GM23248 (cell line): ENCODE measurements at regions not wholly inside any gene's neighbourhood (a gene's known extent, or its start where the extent isn't known, plus 50 kb on each side); places are given as distances from the start of the nearest gene placed in this dataset.

Experiments
- DNase-seq: peaks from one replicate; pipeline ENCODE4 v3.0.0-alpha.2; 2015
- H2AFZ ChIP-seq: fragments of 200-600 bp; sonication (generic); 2 replicates; pipeline ENCODE4 v1.6.1; 2016; ENCODE audit warnings: antibody characterized with exemption
- H3F3A ChIP-seq: fragments of 200-600 bp; sonication (generic); 2 replicates; pipeline ENCODE4 v1.6.1; 2016; ENCODE audit warnings: mild to moderate bottlenecking, antibody characterized with exemption, mixed run types; ENCODE audit not compliant: insufficient read depth
- H3K27ac ChIP-seq: fragments of 200-600 bp; sonication (generic); 2 replicates; pipeline ENCODE4 v1.5.1; 2016; ENCODE audit warnings: mild to moderate bottlenecking
- H3K27me3 ChIP-seq: fragments of 200-600 bp; sonication (generic); replicated peaks from 2 replicates; pipeline ENCODE4 v1.6.1; 2016; ENCODE audit warnings: mild to moderate bottlenecking; ENCODE audit not compliant: insufficient read depth
- H3K36me3 ChIP-seq: fragments of 200-600 bp; sonication (generic); 2 replicates; pipeline ENCODE4 v1.6.1; 2016; ENCODE audit warnings: low read depth, mild to moderate bottlenecking
- H3K4me1 ChIP-seq: fragments of 200-600 bp; sonication (generic); 2 replicates; pipeline ENCODE4 v1.6.1; 2016; ENCODE audit warnings: mild to moderate bottlenecking; ENCODE audit not compliant: insufficient read depth
- H3K4me2 ChIP-seq: fragments of 200-600 bp; sonication (generic); one replicate; pipeline ENCODE4 v1.6.1; 2016; ENCODE audit warnings: mild to moderate bottlenecking; ENCODE audit not compliant: unreplicated experiment
- H3K4me3 ChIP-seq: fragments of 200-600 bp; sonication (generic); 2 replicates; pipeline ENCODE4 v1.5.1; 2016; ENCODE audit warnings: mild to moderate bottlenecking
- H3K79me2 ChIP-seq: fragments of 200-600 bp; sonication (generic); 2 replicates; pipeline ENCODE4 v1.6.1; 2016; ENCODE audit warnings: mild to moderate bottlenecking; ENCODE audit not compliant: insufficient read depth
- H3K9ac ChIP-seq: fragments of 200-600 bp; sonication (generic); 2 replicates; pipeline ENCODE4 v1.6.1; 2016; ENCODE audit warnings: mild to moderate bottlenecking
- H3K9me2 ChIP-seq: fragments of 200-600 bp; sonication (generic); 2 replicates; pipeline ENCODE4 v1.6.1; 2016; ENCODE audit warnings: mixed run types, mild to moderate bottlenecking, moderate library complexity; ENCODE audit not compliant: insufficient read depth
- H3K9me3 ChIP-seq: fragments of 200-600 bp; sonication (generic); one replicate; pipeline ENCODE4 v1.6.1; 2017; ENCODE audit warnings: low read depth
- H4K20me1 ChIP-seq: fragments of 200-600 bp; sonication (generic); 2 replicates; pipeline ENCODE4 v1.6.0; 2016; ENCODE audit not compliant: insufficient read depth
- EZH2 ChIP-seq: fragments of 200-600 bp; sonication (generic); IDR thresholded peaks from 2 replicates; pipeline ENCODE4 v1.6.1; 2018; ENCODE audit warnings: antibody characterized with exemption, mild to moderate bottlenecking; ENCODE audit not compliant: insufficient read depth, poor library complexity, severe bottlenecking
- EZH2phosphoT487 ChIP-seq: fragments of 200-600 bp; sonication (generic); IDR thresholded peaks from 2 replicates; pipeline ENCODE4 v1.6.1; 2018; ENCODE audit warnings: antibody characterized with exemption, moderate library complexity, mild to moderate bottlenecking, low read depth; ENCODE audit not compliant: insufficient read depth
- WGBS, 2 experiments: methylation state at CpG; one replicate each; pipeline ENCODE4 v1.1.6; 2015 to 2017; ENCODE audit warnings: low lambda C conversion rate in 2 of 2, low coverage in 1 of 2; ENCODE audit errors: missing lambda C conversion rate in 2 of 2; 5-methylcytosine and 5-hydroxymethylcytosine counted together
- in situ Hi-C: fragments of 300-500 bp; cut with MboI; formaldehyde crosslinking; loops from 2 replicates; pipeline ENCODE4 v1.15.0; 2020

GRCh38 chr6:71040841-71041240 lies 84.0 kb upstream of the B3GAT2 start:
- H2AFZ ChIP-seq = no peak overlapping the region
- TF ChIP-seq EZH2phosphoT487 (no peak), EZH2 (no peak)
- H3K4me3 ChIP-seq = no peak overlapping the region
- H3F3A ChIP-seq = no peaks in the 10 kb centered on the region
- no peaks in the 10 kb centered on the region for H3K9me2 ChIP-seq
- H3K36me3 ChIP-seq = no peaks in the 10 kb centered on the region
- no peaks in the 10 kb centered on the region for H3K4me1 ChIP-seq
- H3K27me3 ChIP-seq = peaks cover 9% of the 10 kb centered on the region; the same call in 1 of the 2 replicates
- in situ Hi-C loops = no loop called here
- H3K27ac ChIP-seq = no peak overlapping the region
- no peaks in the 10 kb centered on the region for H4K20me1 ChIP-seq
- no peak overlapping the region for H3K4me2 ChIP-seq
- WGBS, 2 experiments = 52 to 73% methylated on average over 2 of the region's 2 CpGs
- no peaks in the 10 kb centered on the region for H3K9me3 ChIP-seq
- no peaks in the 10 kb centered on the region for H3K79me2 ChIP-seq
- no peak overlapping the region for H3K9ac ChIP-seq
- DNase-seq = no peak

DNA sequence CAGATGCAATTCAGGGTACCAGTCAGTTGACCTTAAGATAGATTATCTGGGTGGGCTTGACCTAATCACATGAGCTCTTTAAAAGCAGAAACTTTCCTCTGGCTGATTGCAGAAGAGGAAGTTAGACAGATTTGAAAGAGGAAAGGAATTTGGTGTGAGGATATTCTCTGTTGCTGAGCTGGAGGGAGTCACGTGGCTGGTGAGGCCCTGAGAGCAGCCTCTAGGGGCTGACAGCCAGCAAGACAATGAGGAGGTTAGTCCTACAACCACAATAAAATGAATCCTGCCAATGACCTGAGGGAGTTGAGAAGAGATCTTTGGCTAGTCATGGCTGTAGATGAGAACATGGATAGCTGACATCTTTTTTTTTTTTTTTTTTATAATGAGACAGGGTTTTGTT lies 87.0 kb upstream of the B3GAT2 start:
- Histone ChIP-seq H3K4me1 (no peaks in the 10 kb centered on the region), H4K20me1 (no peaks in the 10 kb centered on the region), H3K79me2 (no peaks in the 10 kb centered on the region), H3K9me3 (no peaks in the 10 kb centered on the region), H3K36me3 (no peaks in the 10 kb centered on the region), H2AFZ (no peak overlapping the region), H3F3A (no peaks in the 10 kb centered on the region), H3K27ac (no peak overlapping the region), H3K9me2 (no peaks in the 10 kb centered on the region), H3K4me3 (no peak overlapping the region), H3K9ac (no peak overlapping the region), H3K27me3 (peaks cover 9% of the 10 kb centered on the region; the same call in 1 of the 2 replicates), H3K4me2 (no peak overlapping the region)
- TF ChIP-seq EZH2 (no peak), EZH2phosphoT487 (no peak)
- 4 to 8% methylated on average over 1 of the region's 1 CpG for WGBS, 2 experiments
- in situ Hi-C loops = no loop called here
- peak; percentile 23 for DNase-seq

DNA sequence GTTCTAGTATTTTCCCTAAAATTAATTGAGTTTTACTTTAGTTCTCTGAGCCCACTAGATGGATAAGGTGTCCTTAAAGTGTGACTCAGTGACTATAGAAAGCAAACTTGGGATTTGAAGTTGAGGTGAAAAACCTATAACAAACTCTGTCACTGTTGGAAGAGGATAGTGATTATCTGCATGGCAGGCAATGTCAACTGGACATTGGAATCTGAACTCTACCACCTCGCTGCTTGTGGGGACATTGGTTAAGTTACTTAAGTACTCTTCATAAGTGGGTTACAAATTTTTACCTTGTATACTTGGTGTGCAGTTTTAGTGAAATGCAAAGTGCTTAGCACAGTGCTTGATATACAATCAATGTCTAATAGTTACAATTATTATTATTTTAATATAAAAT lies 87.9 kb upstream of the B3GAT2 start:
- no peaks in the 10 kb centered on the region for H3K36me3 ChIP-seq
- WGBS, 2 experiments = 52 to 57% methylated on average over 1 of the region's 1 CpG
- H3K79me2 ChIP-seq = no peaks in the 10 kb centered on the region
- no peaks in the 10 kb centered on the region for H3F3A ChIP-seq
- H3K4me1 ChIP-seq = no peaks in the 10 kb centered on the region
- no peaks in the 10 kb centered on the region for H3K9me2 ChIP-seq
- DNase-seq = no peak
- H2AFZ ChIP-seq = no peak overlapping the region
- H3K27ac ChIP-seq = no peak overlapping the region
- no peaks in the 10 kb centered on the region for H4K20me1 ChIP-seq
- H3K27me3 ChIP-seq = peaks cover 9% of the 10 kb centered on the region; the same call in 1 of the 2 replicates
- no peak overlapping the region for H3K9ac ChIP-seq
- no peak overlapping the region for H3K4me2 ChIP-seq
- no peaks in the 10 kb centered on the region for H3K9me3 ChIP-seq
- in situ Hi-C loops = no loop called here
- no peak overlapping the region for H3K4me3 ChIP-seq
- TF ChIP-seq EZH2phosphoT487 (no peak), EZH2 (no peak)

- Histone ChIP-seq H3K9me3 (no peaks in the 10 kb centered on the region), H3K27me3 (peaks cover 9% of the 10 kb centered on the region; the same call in 1 of the 2 replicates), H3K4me1 (no peaks in the 10 kb centered on the region), H3K9ac (no peak overlapping the region), H3K9me2 (no peaks in the 10 kb centered on the region), H4K20me1 (no peaks in the 10 kb centered on the region), H3K27ac (no peak overlapping the region), H3K79me2 (no peaks in the 10 kb centered on the region), H3K36me3 (no peaks in the 10 kb centered on the region), H3K4me2 (no peak overlapping the region), H3K4me3 (no peak overlapping the region), H3F3A (no peaks in the 10 kb centered on the region), H2AFZ (no peak overlapping the region)
- DNase-seq = no peak
- in situ Hi-C loops = no loop called here
- 40 to 44% methylated on average over 5 of the region's 5 CpGs for WGBS, 2 experiments
- TF ChIP-seq EZH2 = no peak
- TF ChIP-seq EZH2phosphoT487 = no peak
Measured at GRCh38 chr6:71045296-71045695, 88.4 kb upstream of the B3GAT2 start.

DNA sequence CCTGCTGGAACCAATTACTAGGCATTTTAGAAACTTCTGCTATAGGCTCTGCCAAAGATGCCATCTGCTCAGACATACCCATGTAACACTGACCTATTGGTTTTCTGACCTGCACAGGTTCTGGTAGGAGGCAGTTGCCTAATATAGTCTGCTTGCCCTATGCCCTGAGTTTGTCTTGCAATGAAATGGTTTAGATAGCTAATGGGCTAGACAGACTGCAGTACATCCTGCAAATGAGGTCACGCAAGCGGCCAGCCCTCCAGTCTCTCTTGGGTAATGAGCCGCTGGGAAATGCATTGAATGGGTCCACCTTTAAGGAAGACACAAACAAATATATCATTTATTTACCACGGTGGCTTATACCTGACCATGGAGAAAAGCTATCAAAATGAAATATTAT lies 90.6 kb upstream of the B3GAT2 start:
- H3K36me3 ChIP-seq = no peaks in the 10 kb centered on the region
- no peaks in the 10 kb centered on the region for H3K9me2 ChIP-seq
- WGBS, 2 experiments = 69 to 87% methylated on average over 4 of the region's 4 CpGs
- H2AFZ ChIP-seq = no peak overlapping the region
- no peak overlapping the region for H3K27ac ChIP-seq
- no peaks in the 10 kb centered on the region for H3K79me2 ChIP-seq
- DNase-seq = no peak
- H3F3A ChIP-seq = no peaks in the 10 kb centered on the region
- no peaks in the 10 kb centered on the region for H3K9me3 ChIP-seq
- H3K27me3 ChIP-seq = peaks cover 4% of the 10 kb centered on the region; the same call in 1 of the 2 replicates
- H4K20me1 ChIP-seq = no peaks in the 10 kb centered on the region
- no peaks in the 10 kb centered on the region for H3K4me1 ChIP-seq
- in situ Hi-C loops = no loop called here
- H3K4me3 ChIP-seq = no peak overlapping the region
- H3K4me2 ChIP-seq = no peak overlapping the region
- H3K9ac ChIP-seq = no peak overlapping the region
- TF ChIP-seq EZH2phosphoT487 (no peak), EZH2 (no peak)
